NT2/D1 (cell line): ENCODE measurements at regions not wholly inside any gene's neighbourhood (a gene's known extent, or its start where the extent isn't known, plus 50 kb on each side); places are given as distances from the start of the nearest gene placed in this dataset.

Source experiments
- DNase-seq: peaks from one replicate; pipeline ENCODE4 v3.0.0-alpha.2; 2011; ENCODE audit warnings: low read depth, low spot score
- H3K27me3 ChIP-seq: 2 replicates; pipeline ENCODE4 v1.6.0; 2011; ENCODE audit warnings: mild to moderate bottlenecking; ENCODE audit not compliant: insufficient read length, insufficient read depth
- H3K36me3 ChIP-seq: 2 replicates; pipeline ENCODE4 v1.6.1; 2011; ENCODE audit warnings: mild to moderate bottlenecking, low read length, mixed read lengths; ENCODE audit not compliant: insufficient read depth, insufficient read length
- H3K4me1 ChIP-seq: 2 replicates; pipeline ENCODE4 v1.5.1; 2011; ENCODE audit not compliant: insufficient read depth, insufficient read length
- H3K4me3 ChIP-seq: 2 replicates; pipeline ENCODE4 v1.5.1; 2011; ENCODE audit warnings: low read depth; ENCODE audit not compliant: insufficient read length
- H3K9ac ChIP-seq: 2 replicates; pipeline ENCODE4 v1.6.0; 2011; ENCODE audit warnings: low read depth; ENCODE audit not compliant: insufficient read length
- H3K9me3 ChIP-seq: 2 replicates; pipeline ENCODE4 v1.5.1; 2011; ENCODE audit warnings: mild to moderate bottlenecking, low read length; ENCODE audit not compliant: insufficient read depth
- SUZ12 ChIP-seq: IDR thresholded peaks from 2 replicates; pipeline ENCODE4 v1.6.1; 2011; ENCODE audit not compliant: insufficient read length, insufficient read depth; ENCODE audit errors: extremely low read depth
- YY1 ChIP-seq: IDR thresholded peaks from 2 replicates; pipeline ENCODE4 v1.6.1; 2011; ENCODE audit not compliant: insufficient read length, insufficient read depth
- ZNF274 ChIP-seq: IDR thresholded peaks from 2 replicates; pipeline ENCODE4 v1.6.1; 2011; ENCODE audit warnings: mild to moderate bottlenecking, low read depth, low read length

- H3K9me3 ChIP-seq: no peaks in the 10 kb centered on the region
- no peak overlapping the region for H3K9ac ChIP-seq
- no peak overlapping the region for H3K4me3 ChIP-seq
- no peak for DNase-seq
- TF ChIP-seq YY1 (no peak), ZNF274 (no peak), SUZ12 (no peak)
- no peaks in the 10 kb centered on the region for H3K36me3 ChIP-seq
- no peaks in the 10 kb centered on the region for H3K27me3 ChIP-seq
- no peaks in the 10 kb centered on the region for H3K4me1 ChIP-seq
Observed at GRCh38 chr14:62304257-62304656, 542.0 kb downstream of the SNAPC1 start.

- Histone ChIP-seq H3K27me3 (no peaks in the 10 kb centered on the region), H3K4me3 (no peak overlapping the region), H3K4me1 (no peaks in the 10 kb centered on the region), H3K9ac (no peak overlapping the region), H3K9me3 (no peaks in the 10 kb centered on the region), H3K36me3 (no peaks in the 10 kb centered on the region)
- DNase-seq: no peak
- TF ChIP-seq YY1: no peak
- no peak for TF ChIP-seq ZNF274
- TF ChIP-seq SUZ12: no peak
Observed at GRCh38 chr14:62307844-62308243, 545.6 kb downstream of the SNAPC1 start.

GRCh38 chr14:62308316-62308715, 546.1 kb downstream of the SNAPC1 start:
- no peak for TF ChIP-seq ZNF274
- no peak for TF ChIP-seq YY1
- TF ChIP-seq SUZ12: no peak
- Histone ChIP-seq H3K36me3 (no peaks in the 10 kb centered on the region), H3K27me3 (no peaks in the 10 kb centered on the region), H3K9me3 (no peaks in the 10 kb centered on the region), H3K4me3 (no peak overlapping the region), H3K9ac (no peak overlapping the region), H3K4me1 (no peaks in the 10 kb centered on the region)
- no peak for DNase-seq

- DNase-seq: no peak
- H3K9ac ChIP-seq: no peak overlapping the region
- no peaks in the 10 kb centered on the region for H3K9me3 ChIP-seq
- H3K4me3 ChIP-seq: no peak overlapping the region
- H3K4me1 ChIP-seq: no peaks in the 10 kb centered on the region
- no peaks in the 10 kb centered on the region for H3K27me3 ChIP-seq
- no peaks in the 10 kb centered on the region for H3K36me3 ChIP-seq
- no peak for TF ChIP-seq ZNF274
- TF ChIP-seq YY1: no peak
- no peak for TF ChIP-seq SUZ12
Observed at GRCh38 chr14:62308891-62309290, 546.7 kb downstream of the SNAPC1 start.

GRCh38 chr14:62313212-62313611, 551.0 kb downstream of the SNAPC1 start:
- DNase-seq: no peak
- no peaks in the 10 kb centered on the region for H3K36me3 ChIP-seq
- no peak overlapping the region for H3K9ac ChIP-seq
- no peaks in the 10 kb centered on the region for H3K9me3 ChIP-seq
- H3K4me1 ChIP-seq: no peaks in the 10 kb centered on the region
- no peaks in the 10 kb centered on the region for H3K27me3 ChIP-seq
- TF ChIP-seq SUZ12: no peak
- TF ChIP-seq YY1: no peak
- no peak for TF ChIP-seq ZNF274
- H3K4me3 ChIP-seq: no peak overlapping the region

- DNase-seq: no peak
- Histone ChIP-seq H3K9me3 (no peaks in the 10 kb centered on the region), H3K36me3 (no peaks in the 10 kb centered on the region), H3K4me1 (no peaks in the 10 kb centered on the region), H3K27me3 (no peaks in the 10 kb centered on the region), H3K9ac (no peak overlapping the region), H3K4me3 (no peak overlapping the region)
- TF ChIP-seq ZNF274: no peak
- TF ChIP-seq YY1: no peak
- TF ChIP-seq SUZ12: no peak
Observed at GRCh38 chr14:62314221-62314620, 552.0 kb downstream of the SNAPC1 start.

GRCh38 chr14:62314871-62315270, 552.7 kb downstream of the SNAPC1 start:
- Histone ChIP-seq H3K27me3 (no peaks in the 10 kb centered on the region), H3K4me3 (no peak overlapping the region), H3K36me3 (no peaks in the 10 kb centered on the region), H3K4me1 (no peaks in the 10 kb centered on the region), H3K9me3 (no peaks in the 10 kb centered on the region), H3K9ac (no peak overlapping the region)
- DNase-seq: no peak
- TF ChIP-seq SUZ12 (no peak), YY1 (no peak), ZNF274 (no peak)
